ENCODE measurements at regions not wholly inside any gene's neighbourhood (a gene's known extent, or its start where the extent isn't known, plus 50 kb on each side); places are given as distances from the start of the nearest gene placed in this dataset.

DNA sequence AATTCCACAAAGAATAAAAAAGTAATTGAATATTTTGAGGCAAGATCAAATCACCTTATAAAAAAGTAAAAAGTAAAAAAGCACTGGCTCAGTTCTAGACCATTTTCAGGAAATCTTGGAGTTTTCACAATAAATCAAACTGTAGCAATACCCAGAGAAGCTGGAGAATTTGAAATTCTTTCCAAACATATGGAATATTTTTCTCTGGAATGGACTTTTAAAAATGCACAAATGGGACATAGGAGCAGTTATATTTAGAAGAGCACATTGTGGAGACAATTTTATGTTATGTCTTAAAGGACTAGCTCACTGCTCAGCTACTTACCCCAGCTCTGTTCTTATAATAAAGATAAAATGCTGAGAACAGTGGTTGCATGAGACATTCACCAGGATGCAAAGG, 211.9 kb upstream of the KIT start:
- Histone ChIP-seq H3K36me3 (replicated peaks; ENCODE audit: insufficient read depth, low read length) (no peaks in the 10 kb centered on the region), H3K27me3 (replicated peaks; ENCODE audit: insufficient read depth, low read length) (no peaks in the 10 kb centered on the region), H4K20me1 (ENCODE audit: insufficient read depth, low read length) (no peaks in the 10 kb centered on the region), H3K9ac (ENCODE audit: low read length) (no peak overlapping the region), H3K4me3 (ENCODE audit: low read length) (no peak overlapping the region), H3F3A (ENCODE audit: insufficient read depth, low read length) (no peaks in the 10 kb centered on the region), H2AFZ (ENCODE audit: low read length) (no peak overlapping the region), H3K4me1 (ENCODE audit: low read length) (no peaks in the 10 kb centered on the region), H3K27ac (ENCODE audit: low read length) (no peak overlapping the region), H3K4me2 (ENCODE audit: low read depth, low read length) (no peak overlapping the region), H3K9me2 (replicated peaks; ENCODE audit: insufficient read depth, low read length) (no peaks in the 10 kb centered on the region), H3K9me3 (replicated peaks; ENCODE audit: insufficient read depth, low read length) (no peaks in the 10 kb centered on the region), H3K79me2 (ENCODE audit: low read length) (no peaks in the 10 kb centered on the region)
- DNase-seq: no peak
- TF ChIP-seq, protein P1, sequence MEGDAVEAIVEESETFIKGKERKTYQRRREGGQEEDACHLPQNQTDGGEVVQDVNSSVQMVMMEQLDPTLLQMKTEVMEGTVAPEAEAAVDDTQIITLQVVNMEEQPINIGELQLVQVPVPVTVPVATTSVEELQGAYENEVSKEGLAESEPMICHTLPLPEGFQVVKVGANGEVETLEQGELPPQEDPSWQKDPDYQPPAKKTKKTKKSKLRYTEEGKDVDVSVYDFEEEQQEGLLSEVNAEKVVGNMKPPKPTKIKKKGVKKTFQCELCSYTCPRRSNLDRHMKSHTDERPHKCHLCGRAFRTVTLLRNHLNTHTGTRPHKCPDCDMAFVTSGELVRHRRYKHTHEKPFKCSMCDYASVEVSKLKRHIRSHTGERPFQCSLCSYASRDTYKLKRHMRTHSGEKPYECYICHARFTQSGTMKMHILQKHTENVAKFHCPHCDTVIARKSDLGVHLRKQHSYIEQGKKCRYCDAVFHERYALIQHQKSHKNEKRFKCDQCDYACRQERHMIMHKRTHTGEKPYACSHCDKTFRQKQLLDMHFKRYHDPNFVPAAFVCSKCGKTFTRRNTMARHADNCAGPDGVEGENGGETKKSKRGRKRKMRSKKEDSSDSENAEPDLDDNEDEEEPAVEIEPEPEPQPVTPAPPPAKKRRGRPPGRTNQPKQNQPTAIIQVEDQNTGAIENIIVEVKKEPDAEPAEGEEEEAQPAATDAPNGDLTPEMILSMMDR (IDR thresholded peaks at IDR 0.05; ENCODE audit: low read length): no peak
- TF ChIP-seq EZH2 (optimal IDR thresholded peaks at IDR 0.05; ENCODE audit: low read depth, low read length) (no peak), EZH2phosphoT487 (IDR thresholded peaks at IDR 0.05; ENCODE audit: low read length) (no peak)

DNA sequence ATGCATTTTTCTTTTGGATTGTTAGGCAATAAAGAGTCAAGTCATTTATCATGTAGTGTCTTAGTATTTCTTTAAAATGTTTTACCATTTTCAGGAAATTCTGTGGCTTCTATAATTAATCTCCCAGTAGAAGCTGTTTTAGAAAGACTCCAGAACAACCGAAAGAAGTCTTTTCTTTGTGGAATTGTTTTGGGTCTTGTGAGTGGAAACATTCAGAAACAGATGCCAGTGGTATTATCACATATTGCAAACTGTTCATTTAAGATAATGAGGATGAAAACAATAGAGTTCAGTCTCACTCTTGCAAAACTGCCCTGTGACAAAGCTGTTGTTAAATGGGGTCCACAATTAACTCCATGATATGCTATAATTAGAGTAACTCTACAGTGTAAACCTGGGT, 211.2 kb upstream of the KIT start:
- Histone ChIP-seq H3K27me3 (replicated peaks; ENCODE audit: insufficient read depth, low read length) (no peaks in the 10 kb centered on the region), H3K4me3 (ENCODE audit: low read length) (no peak overlapping the region), H3K9me3 (replicated peaks; ENCODE audit: insufficient read depth, low read length) (no peaks in the 10 kb centered on the region), H3K79me2 (ENCODE audit: low read length) (no peaks in the 10 kb centered on the region), H3K27ac (ENCODE audit: low read length) (no peak overlapping the region), H3K9ac (ENCODE audit: low read length) (no peak overlapping the region), H4K20me1 (ENCODE audit: insufficient read depth, low read length) (no peaks in the 10 kb centered on the region), H2AFZ (ENCODE audit: low read length) (no peak overlapping the region), H3K9me2 (replicated peaks; ENCODE audit: insufficient read depth, low read length) (no peaks in the 10 kb centered on the region), H3K4me1 (ENCODE audit: low read length) (no peaks in the 10 kb centered on the region), H3F3A (ENCODE audit: insufficient read depth, low read length) (no peaks in the 10 kb centered on the region), H3K4me2 (ENCODE audit: low read depth, low read length) (no peak overlapping the region), H3K36me3 (replicated peaks; ENCODE audit: insufficient read depth, low read length) (no peaks in the 10 kb centered on the region)
- TF ChIP-seq EZH2phosphoT487 (IDR thresholded peaks at IDR 0.05; ENCODE audit: low read length) (no peak), EZH2 (optimal IDR thresholded peaks at IDR 0.05; ENCODE audit: low read depth, low read length) (no peak)
- TF ChIP-seq, protein P1 (IDR thresholded peaks at IDR 0.05; ENCODE audit: low read length): no peak
- no peak for DNase-seq

DNA sequence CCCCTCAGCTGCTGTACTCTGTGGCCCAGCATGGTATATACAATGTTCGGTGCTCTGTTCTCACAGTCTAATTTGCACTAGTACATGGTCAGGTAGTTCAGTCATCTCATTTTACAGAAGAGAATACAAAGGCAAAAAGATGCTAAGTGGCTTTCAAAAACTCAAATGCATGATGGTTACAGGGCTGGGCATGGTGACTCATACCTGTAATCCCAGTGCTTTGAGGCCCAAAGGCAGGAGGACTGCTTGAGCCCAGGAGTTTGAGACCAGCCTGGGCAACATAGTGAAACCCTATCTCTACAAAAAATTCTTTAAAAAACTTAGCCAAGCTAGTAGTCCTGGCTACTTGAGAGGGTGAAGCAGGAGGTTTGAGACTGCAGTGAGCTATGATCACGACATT, 210.5 kb upstream of the KIT start:
- TF ChIP-seq EZH2phosphoT487 (IDR thresholded peaks at IDR 0.05; ENCODE audit: low read length): no peak
- no peak for TF ChIP-seq EZH2 (optimal IDR thresholded peaks at IDR 0.05; ENCODE audit: low read depth, low read length)
- TF ChIP-seq, protein P1 (IDR thresholded peaks at IDR 0.05; ENCODE audit: low read length): no peak

More for the DNA sequence above, 210.5 kb upstream of the KIT start:
- no peaks in the 10 kb centered on the region for H3K27me3 ChIP-seq (replicated peaks; ENCODE audit: insufficient read depth, low read length)
- H3K4me2 ChIP-seq (ENCODE audit: low read depth, low read length): no peak overlapping the region
- no peaks in the 10 kb centered on the region for H3F3A ChIP-seq (ENCODE audit: insufficient read depth, low read length)
- no peak overlapping the region for H2AFZ ChIP-seq (ENCODE audit: low read length)
- H3K36me3 ChIP-seq (replicated peaks; ENCODE audit: insufficient read depth, low read length): no peaks in the 10 kb centered on the region
- H3K9ac ChIP-seq (ENCODE audit: low read length): no peak overlapping the region
- no peak overlapping the region for H3K4me3 ChIP-seq (ENCODE audit: low read length)
- no peaks in the 10 kb centered on the region for H4K20me1 ChIP-seq (ENCODE audit: insufficient read depth, low read length)
- H3K79me2 ChIP-seq (ENCODE audit: low read length): no peaks in the 10 kb centered on the region
- no peak overlapping the region for H3K27ac ChIP-seq (ENCODE audit: low read length)
- H3K9me2 ChIP-seq (replicated peaks; ENCODE audit: insufficient read depth, low read length): no peaks in the 10 kb centered on the region
- no peaks in the 10 kb centered on the region for H3K9me3 ChIP-seq (replicated peaks; ENCODE audit: insufficient read depth, low read length)
- no peaks in the 10 kb centered on the region for H3K4me1 ChIP-seq (ENCODE audit: low read length)
- DNase-seq: no peak
